Stomach (tissue), 4 donors: ENCODE measurements at regions not wholly inside any gene's neighbourhood (a gene's known extent, or its start where the extent isn't known, plus 50 kb on each side); places are given as distances from the start of the nearest gene placed in this dataset.

Experiments used
- POLR2AphosphoS5 ChIP-seq, 3 donors: sonication (generic); formaldehyde crosslinking; IDR thresholded peaks; one replicate each; pipeline ENCODE4 v1.6.1; 2016; ENCODE audit warnings: antibody characterized with exemption in 3 of 3
- TF ChIP-seq, protein P1 (sequence below), 7 experiments: fragments of 450-650 bp in 4 of 7; fragments of 200-600 bp in 3 of 7; sonication (generic) in 3 of 7; IDR thresholded peaks; one replicate each; pipeline ENCODE4 v1.5.1; 2016 to 2019; ENCODE audit warnings: antibody characterized with exemption in 7 of 7, control low read depth in 2 of 7, mild to moderate bottlenecking in 1 of 7

DNA sequence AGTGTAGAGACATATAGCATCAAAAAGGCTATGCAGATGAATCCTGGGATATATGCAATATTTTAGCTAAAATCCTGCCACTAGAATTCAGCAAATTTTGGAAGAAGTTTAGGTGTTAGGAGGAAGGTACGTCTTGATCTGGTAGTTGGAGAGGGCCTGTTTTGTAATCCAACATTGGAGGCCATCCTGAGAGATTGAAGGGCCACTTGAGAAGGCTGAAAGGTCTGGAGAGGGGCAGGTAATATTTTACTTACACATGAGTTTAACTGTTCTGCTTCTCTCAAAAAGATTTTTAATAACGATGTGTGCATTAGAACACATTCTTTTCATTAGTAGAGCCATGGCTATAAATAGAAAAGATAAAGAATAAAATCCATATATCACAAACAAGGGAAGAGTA is 422.1 kb downstream of the RAB38 start:
- TF ChIP-seq, protein P1, sequence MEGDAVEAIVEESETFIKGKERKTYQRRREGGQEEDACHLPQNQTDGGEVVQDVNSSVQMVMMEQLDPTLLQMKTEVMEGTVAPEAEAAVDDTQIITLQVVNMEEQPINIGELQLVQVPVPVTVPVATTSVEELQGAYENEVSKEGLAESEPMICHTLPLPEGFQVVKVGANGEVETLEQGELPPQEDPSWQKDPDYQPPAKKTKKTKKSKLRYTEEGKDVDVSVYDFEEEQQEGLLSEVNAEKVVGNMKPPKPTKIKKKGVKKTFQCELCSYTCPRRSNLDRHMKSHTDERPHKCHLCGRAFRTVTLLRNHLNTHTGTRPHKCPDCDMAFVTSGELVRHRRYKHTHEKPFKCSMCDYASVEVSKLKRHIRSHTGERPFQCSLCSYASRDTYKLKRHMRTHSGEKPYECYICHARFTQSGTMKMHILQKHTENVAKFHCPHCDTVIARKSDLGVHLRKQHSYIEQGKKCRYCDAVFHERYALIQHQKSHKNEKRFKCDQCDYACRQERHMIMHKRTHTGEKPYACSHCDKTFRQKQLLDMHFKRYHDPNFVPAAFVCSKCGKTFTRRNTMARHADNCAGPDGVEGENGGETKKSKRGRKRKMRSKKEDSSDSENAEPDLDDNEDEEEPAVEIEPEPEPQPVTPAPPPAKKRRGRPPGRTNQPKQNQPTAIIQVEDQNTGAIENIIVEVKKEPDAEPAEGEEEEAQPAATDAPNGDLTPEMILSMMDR (IDR thresholded peaks at IDR 0.05), result no peak
- no peak for TF ChIP-seq POLR2AphosphoS5 (IDR thresholded peaks at IDR 0.05)
